Keratinocyte (primary cell): ENCODE measurements at regions not wholly inside any gene's neighbourhood (a gene's known extent, or its start where the extent isn't known, plus 50 kb on each side); places are given as distances from the start of the nearest gene placed in this dataset.

ENCODE experiments used
- CTCF ChIP-seq, 3 experiments: IDR thresholded peaks in 1 of 3; conservative IDR thresholded peaks in 1 of 3; optimal IDR thresholded peaks in 1 of 3; 2 replicates in 2 of 3; 3 replicates in 1 of 3; pipeline versions ENCODE3 to v1.5.1; 2011; ENCODE audit warnings: low read length in 3 of 3, mild to moderate bottlenecking in 3 of 3, moderate library complexity in 2 of 3, control low read depth in 1 of 3, inconsistent platforms in 1 of 3; ENCODE audit not compliant: insufficient read depth in 2 of 3; ENCODE audit errors: extremely low read depth in 1 of 3
- EZH2 ChIP-seq: IDR thresholded peaks from one replicate; pipeline ENCODE4 v1.6.1; 2012; ENCODE audit warnings: inconsistent platforms, mild to moderate bottlenecking, low read length, moderate library complexity

- TF ChIP-seq CTCF (optimal IDR thresholded peaks at IDR 0.05 in 1 of 3, IDR thresholded peaks at IDR 0.05 in 1 of 3, conservative IDR thresholded peaks at IDR 0.05 in 1 of 3; ENCODE audit: extremely low read depth in 1 of 3, insufficient read depth in 2 of 3, low read length in 3 of 3), result no peak
- no peak for TF ChIP-seq EZH2
Observed at GRCh38 chr5:121671624-121672023, 180.1 kb upstream of the FTMT start.
